CD14-positive monocyte (primary cell): ENCODE measurements at regions not wholly inside any gene's neighbourhood (a gene's known extent, or its start where the extent isn't known, plus 50 kb on each side); places are given as distances from the start of the nearest gene placed in this dataset.

ENCODE experiments used
- DNase-seq, 3 donors: peaks; one replicate each; pipeline ENCODE4 v3.0.0-alpha.2; 2011 to 2022
- H2AFZ ChIP-seq: 2 replicates; pipeline ENCODE4 v1.6.0; 2012; ENCODE audit warnings: mild to moderate bottlenecking, low read depth, low read length, inconsistent platforms; ENCODE audit not compliant: insufficient read depth, poor library complexity, severe bottlenecking
- H3K27ac ChIP-seq, 2 donors: 1 replicate in 1 of 2; 2 replicates in 1 of 2; pipeline ENCODE4 v1.5.1; 2012 to 2013; ENCODE audit warnings: low read length in 2 of 2, control low read depth in 1 of 2, inconsistent platforms in 1 of 2, low read depth in 1 of 2, mild to moderate bottlenecking in 1 of 2
- H3K27me3 ChIP-seq, 2 donors: one replicate each; pipeline versions ENCODE4 v1.6.0 to v1.6.1; 2011 to 2013; ENCODE audit warnings: low read length in 2 of 2; ENCODE audit not compliant: control insufficient read depth in 2 of 2, insufficient read depth in 2 of 2
- H3K36me3 ChIP-seq, 2 donors: replicated peaks in 1 of 2; 1 replicate in 1 of 2; 2 replicates in 1 of 2; pipeline versions ENCODE4 v1.5.1 to v1.6.1; 2012 to 2013; ENCODE audit warnings: low read length in 2 of 2, control low read depth in 1 of 2, inconsistent platforms in 1 of 2, mild to moderate bottlenecking in 1 of 2; ENCODE audit not compliant: insufficient read depth in 2 of 2, control insufficient read depth in 1 of 2
- H3K4me1 ChIP-seq, 2 donors: 1 replicate in 1 of 2; 2 replicates in 1 of 2; pipeline versions ENCODE4 v1.5.1 to v1.6.1; 2012 to 2013; ENCODE audit warnings: low read length in 2 of 2, control low read depth in 1 of 2, inconsistent platforms in 1 of 2, mild to moderate bottlenecking in 1 of 2, moderate library complexity in 1 of 2; ENCODE audit not compliant: insufficient read depth in 2 of 2, control insufficient read depth in 1 of 2
- H3K4me2 ChIP-seq: replicated peaks from 2 replicates; pipeline ENCODE3; 2012; ENCODE audit warnings: low read length, moderate library complexity, mild to moderate bottlenecking; ENCODE audit not compliant: poor library complexity, severe bottlenecking; ENCODE audit errors: extremely low read depth
- H3K4me3 ChIP-seq, 3 experiments: fragments of 200-600 bp in 1 of 3; sonication (generic) in 1 of 3; replicated peaks in 1 of 3; 1 replicate in 2 of 3; 2 replicates in 1 of 3; pipeline ENCODE4 v1.5.1; 2011 to 2013; ENCODE audit warnings: low read length in 3 of 3, mild to moderate bottlenecking in 3 of 3, control low read depth in 2 of 3, low read depth in 2 of 3, inconsistent platforms in 1 of 3, moderate library complexity in 1 of 3
- H3K79me2 ChIP-seq: 2 replicates; pipeline ENCODE4 v1.6.0; 2012; ENCODE audit warnings: mild to moderate bottlenecking, control low read depth, inconsistent platforms, low read length, moderate library complexity; ENCODE audit not compliant: insufficient read depth
- H3K9ac ChIP-seq: 2 replicates; pipeline ENCODE4 v1.6.0; 2017; ENCODE audit warnings: low read length, mild to moderate bottlenecking; ENCODE audit not compliant: insufficient read depth, poor library complexity, severe bottlenecking
- H3K9me3 ChIP-seq, 2 donors: replicated peaks in 1 of 2; 1 replicate in 1 of 2; 2 replicates in 1 of 2; pipeline versions ENCODE4 v1.5.1 to v1.6.1; 2012 to 2013; ENCODE audit warnings: low read length in 2 of 2, control low read depth in 1 of 2; ENCODE audit not compliant: control insufficient read depth in 1 of 2, insufficient read depth in 1 of 2
- H4K20me1 ChIP-seq: 2 replicates; pipeline ENCODE4 v1.6.0; 2012; ENCODE audit warnings: mild to moderate bottlenecking, low read length, control low read depth, moderate library complexity; ENCODE audit not compliant: insufficient read depth
- H3K27ac Mint-ChIP-seq, 7 donors: one replicate each; pipeline ENCODE4 v1.8.0; 2020; ENCODE audit warnings: mild to moderate bottlenecking in 7 of 7, mixed read lengths in 7 of 7, moderate library complexity in 6 of 7, inconsistent platforms in 2 of 7
- H3K27me3 Mint-ChIP-seq, 3 donors: one replicate each; pipeline ENCODE4 v1.8.0; 2021 to 2022; ENCODE audit warnings: low read depth in 3 of 3, mild to moderate bottlenecking in 3 of 3, mixed read lengths in 3 of 3, moderate library complexity in 3 of 3, inconsistent platforms in 1 of 3
- H3K36me3 Mint-ChIP-seq, 2 donors: one replicate each; pipeline ENCODE4 v1.8.0; 2020; ENCODE audit warnings: mixed read lengths in 2 of 2, inconsistent platforms in 1 of 2, mild to moderate bottlenecking in 1 of 2
- H3K4me1 Mint-ChIP-seq: one replicate; pipeline ENCODE4 v1.8.0; 2020; ENCODE audit warnings: mild to moderate bottlenecking, mixed read lengths
- H3K4me3 Mint-ChIP-seq, 2 donors: one replicate each; pipeline ENCODE4 v1.8.0; 2020; ENCODE audit warnings: mild to moderate bottlenecking in 2 of 2, mixed read lengths in 2 of 2, moderate library complexity in 1 of 2
- H3K9me3 Mint-ChIP-seq, 7 donors: one replicate each; pipeline ENCODE4 v1.8.0; 2020 to 2022; ENCODE audit warnings: mixed read lengths in 7 of 7, mild to moderate bottlenecking in 6 of 7, moderate library complexity in 6 of 7, inconsistent platforms in 2 of 7
- WGBS: methylation state at CpG from one replicate; pipeline ENCODE4 v1.1.5; 2013; ENCODE audit warnings: missing lambda C conversion rate; ENCODE audit not compliant: insufficient coverage; 5-methylcytosine and 5-hydroxymethylcytosine counted together
- intact Hi-C, 2 donors: fragments of 100-400 bp; cut with micrococcal nuclease; formaldehyde crosslinking; loops; one replicate each; pipeline versions ENCODE4 v1.15.0 to v1.15.1; 2023
- TF ChIP-seq, protein P1 (sequence below): fragments of 200-600 bp; IDR thresholded peaks from one replicate; pipeline ENCODE4 v1.8.0; 2022; ENCODE audit warnings: antibody characterized with exemption, mild to moderate bottlenecking

DNA sequence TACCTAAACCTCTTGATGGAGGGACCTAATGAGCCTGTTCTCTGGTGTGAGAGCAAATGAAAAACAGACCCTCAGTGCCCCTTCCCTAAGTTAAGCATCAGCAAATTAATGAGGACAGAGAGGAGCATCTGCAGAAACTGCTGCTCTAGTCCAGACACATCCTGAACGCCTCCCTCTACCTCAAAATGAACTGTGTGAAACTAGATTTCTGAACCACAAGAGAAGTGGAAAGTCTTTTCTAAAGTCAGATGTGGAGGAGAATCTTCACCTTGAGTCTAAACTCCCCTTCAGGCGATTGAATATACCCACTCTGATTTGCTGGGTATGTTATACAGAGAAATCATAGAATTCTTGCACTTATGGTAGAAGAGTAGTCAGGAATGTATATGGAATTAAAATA is 104.4 kb upstream of the AMZ2 start:
- H3K27ac Mint-ChIP-seq, result no peak overlapping the region
- H3K27ac ChIP-seq, result no peak overlapping the region
- no peak overlapping the region for H2AFZ ChIP-seq
- TF ChIP-seq, protein P1, sequence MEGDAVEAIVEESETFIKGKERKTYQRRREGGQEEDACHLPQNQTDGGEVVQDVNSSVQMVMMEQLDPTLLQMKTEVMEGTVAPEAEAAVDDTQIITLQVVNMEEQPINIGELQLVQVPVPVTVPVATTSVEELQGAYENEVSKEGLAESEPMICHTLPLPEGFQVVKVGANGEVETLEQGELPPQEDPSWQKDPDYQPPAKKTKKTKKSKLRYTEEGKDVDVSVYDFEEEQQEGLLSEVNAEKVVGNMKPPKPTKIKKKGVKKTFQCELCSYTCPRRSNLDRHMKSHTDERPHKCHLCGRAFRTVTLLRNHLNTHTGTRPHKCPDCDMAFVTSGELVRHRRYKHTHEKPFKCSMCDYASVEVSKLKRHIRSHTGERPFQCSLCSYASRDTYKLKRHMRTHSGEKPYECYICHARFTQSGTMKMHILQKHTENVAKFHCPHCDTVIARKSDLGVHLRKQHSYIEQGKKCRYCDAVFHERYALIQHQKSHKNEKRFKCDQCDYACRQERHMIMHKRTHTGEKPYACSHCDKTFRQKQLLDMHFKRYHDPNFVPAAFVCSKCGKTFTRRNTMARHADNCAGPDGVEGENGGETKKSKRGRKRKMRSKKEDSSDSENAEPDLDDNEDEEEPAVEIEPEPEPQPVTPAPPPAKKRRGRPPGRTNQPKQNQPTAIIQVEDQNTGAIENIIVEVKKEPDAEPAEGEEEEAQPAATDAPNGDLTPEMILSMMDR, result no peak
- no peaks in the 10 kb centered on the region for H4K20me1 ChIP-seq
- no peaks in the 10 kb centered on the region for H3K9me3 ChIP-seq
- no peak overlapping the region for H3K4me3 Mint-ChIP-seq
- H3K9me3 Mint-ChIP-seq, result peaks cover 0 to 7% (median 0%) of the 10 kb centered on the region in 7 donors
- H3K36me3 Mint-ChIP-seq, result peaks cover 0 to 2% of the 10 kb centered on the region in 2 donors
- no peak for DNase-seq
- no CpG with 5 or more reads among the region's 2 CpGs for WGBS
- no peak overlapping the region for H3K4me3 ChIP-seq
- peaks cover 0 to 3% (median 0%) of the 10 kb centered on the region in 3 donors for H3K27me3 Mint-ChIP-seq
- H3K36me3 ChIP-seq, result no peaks in the 10 kb centered on the region
- H3K27me3 ChIP-seq, result no peaks in the 10 kb centered on the region
- no peaks in the 10 kb centered on the region for H3K4me1 Mint-ChIP-seq
- H3K4me1 ChIP-seq, result no peaks in the 10 kb centered on the region
- H3K4me2 ChIP-seq, result no peak overlapping the region
- H3K9ac ChIP-seq, result no peak overlapping the region
- H3K79me2 ChIP-seq, result no peaks in the 10 kb centered on the region
- intact Hi-C loops, result no loop called here

DNA sequence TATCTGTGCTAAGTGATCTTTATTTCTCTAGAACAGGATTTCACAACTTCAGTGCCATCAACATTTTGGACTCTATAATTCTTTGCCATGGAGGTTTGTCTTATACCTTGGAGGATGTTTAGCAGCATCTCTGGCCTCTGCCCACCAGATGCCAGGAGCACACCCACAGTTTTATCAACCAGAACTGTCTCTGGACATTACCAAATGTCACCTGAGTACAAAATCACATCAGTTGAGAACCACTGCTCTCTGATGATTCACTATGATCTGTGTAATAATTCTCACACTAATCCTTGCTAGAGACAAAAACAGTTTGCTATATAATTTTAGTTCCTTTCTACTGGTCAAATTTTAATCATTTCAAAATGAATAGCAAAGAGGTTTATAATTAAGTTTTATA is 102.8 kb upstream of the AMZ2 start:
- TF ChIP-seq, protein P1, result no peak
- Mint-ChIP-seq H3K4me3 (no peak overlapping the region), H3K36me3 (peaks cover 0 to 2% of the 10 kb centered on the region in 2 donors), H3K27me3 (peaks cover 0 to 3% (median 0%) of the 10 kb centered on the region in 3 donors), H3K9me3 (peaks cover 0 to 1% (median 0%) of the 10 kb centered on the region in 7 donors), H3K4me1 (no peaks in the 10 kb centered on the region), H3K27ac (no peak overlapping the region)
- H3K4me1 ChIP-seq, result no peaks in the 10 kb centered on the region
- no peaks in the 10 kb centered on the region for H4K20me1 ChIP-seq
- intact Hi-C loops, result no loop called here
- no peaks in the 10 kb centered on the region for H3K36me3 ChIP-seq
- H3K27me3 ChIP-seq, result no peaks in the 10 kb centered on the region
- H3K79me2 ChIP-seq, result no peaks in the 10 kb centered on the region
- no peak overlapping the region for H3K4me3 ChIP-seq
- no peak overlapping the region for H2AFZ ChIP-seq
- H3K27ac ChIP-seq, result no peak overlapping the region
- H3K9me3 ChIP-seq, result no peaks in the 10 kb centered on the region
- DNase-seq, result no peak
- no peak overlapping the region for H3K4me2 ChIP-seq
- H3K9ac ChIP-seq, result no peak overlapping the region
